ENCODE measurements at regions not wholly inside any gene's neighbourhood (a gene's known extent, or its start where the extent isn't known, plus 50 kb on each side); places are given as distances from the start of the nearest gene placed in this dataset.

- TF ChIP-seq CTCF (conservative IDR thresholded peaks at IDR 0.05; ENCODE audit: low read depth, low read length) = no peak
- no peak for TF ChIP-seq EZH2 (IDR thresholded peaks at IDR 0.05; ENCODE audit: low read length, unreplicated experiment)
- TF ChIP-seq EZH2phosphoT487 (IDR thresholded peaks at IDR 0.05; ENCODE audit: borderline replicate concordance, low read length) = no peak
Observed at GRCh38 chr12:29883525-29883924, 99.8 kb upstream of the TMTC1 start.
